Activated T-cell treated with anti-CD3 and anti-CD28 coated beads for 48 hours (primary cell): ENCODE measurements at regions not wholly inside any gene's neighbourhood (a gene's known extent, or its start where the extent isn't known, plus 50 kb on each side); places are given as distances from the start of the nearest gene placed in this dataset.
"Not testable (repeated sequence)": the region's sequence is repeated elsewhere in the genome, so short reads cannot be mapped to it uniquely, and the experiment has no call there.

Experiments used
- DNase-seq: peaks from one replicate; pipeline ENCODE4 v3.0.0-alpha.2; 2020; ENCODE audit warnings: low read depth

DNA sequence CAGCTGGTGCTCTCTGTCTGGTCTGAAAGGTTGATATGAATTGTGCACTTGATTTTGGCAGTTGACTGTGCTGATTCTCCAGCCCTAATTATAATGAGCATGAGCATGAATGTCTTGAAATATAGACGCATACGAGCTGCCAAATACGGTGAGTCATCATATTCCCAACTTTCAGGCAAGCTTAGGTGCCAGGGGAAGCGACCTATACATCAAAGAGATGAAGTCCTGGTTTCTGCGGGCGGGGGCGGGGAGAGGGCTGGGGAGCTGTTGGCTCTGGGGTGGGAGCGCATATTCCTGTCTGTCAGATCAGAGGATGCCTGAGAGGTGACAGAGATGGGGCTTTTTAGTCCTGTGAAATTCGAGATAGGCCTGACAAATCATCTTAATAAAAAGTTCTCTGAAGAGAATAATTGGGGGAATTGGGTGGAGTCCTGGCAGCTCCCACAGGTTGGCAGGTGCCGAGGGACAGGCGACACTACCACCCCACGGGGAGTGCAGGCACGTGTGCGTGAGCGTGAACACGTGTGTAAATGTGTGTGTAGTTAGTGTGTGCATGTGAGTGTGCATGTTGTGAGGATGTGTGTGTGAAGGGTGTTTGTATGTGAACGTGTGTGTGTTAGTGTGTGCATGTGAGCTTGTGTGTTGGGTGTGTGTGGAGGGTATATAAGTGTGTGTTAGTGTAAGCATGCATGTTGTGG, 865.3 kb downstream of the TBC1D22A start:
- no peak for DNase-seq

DNA sequence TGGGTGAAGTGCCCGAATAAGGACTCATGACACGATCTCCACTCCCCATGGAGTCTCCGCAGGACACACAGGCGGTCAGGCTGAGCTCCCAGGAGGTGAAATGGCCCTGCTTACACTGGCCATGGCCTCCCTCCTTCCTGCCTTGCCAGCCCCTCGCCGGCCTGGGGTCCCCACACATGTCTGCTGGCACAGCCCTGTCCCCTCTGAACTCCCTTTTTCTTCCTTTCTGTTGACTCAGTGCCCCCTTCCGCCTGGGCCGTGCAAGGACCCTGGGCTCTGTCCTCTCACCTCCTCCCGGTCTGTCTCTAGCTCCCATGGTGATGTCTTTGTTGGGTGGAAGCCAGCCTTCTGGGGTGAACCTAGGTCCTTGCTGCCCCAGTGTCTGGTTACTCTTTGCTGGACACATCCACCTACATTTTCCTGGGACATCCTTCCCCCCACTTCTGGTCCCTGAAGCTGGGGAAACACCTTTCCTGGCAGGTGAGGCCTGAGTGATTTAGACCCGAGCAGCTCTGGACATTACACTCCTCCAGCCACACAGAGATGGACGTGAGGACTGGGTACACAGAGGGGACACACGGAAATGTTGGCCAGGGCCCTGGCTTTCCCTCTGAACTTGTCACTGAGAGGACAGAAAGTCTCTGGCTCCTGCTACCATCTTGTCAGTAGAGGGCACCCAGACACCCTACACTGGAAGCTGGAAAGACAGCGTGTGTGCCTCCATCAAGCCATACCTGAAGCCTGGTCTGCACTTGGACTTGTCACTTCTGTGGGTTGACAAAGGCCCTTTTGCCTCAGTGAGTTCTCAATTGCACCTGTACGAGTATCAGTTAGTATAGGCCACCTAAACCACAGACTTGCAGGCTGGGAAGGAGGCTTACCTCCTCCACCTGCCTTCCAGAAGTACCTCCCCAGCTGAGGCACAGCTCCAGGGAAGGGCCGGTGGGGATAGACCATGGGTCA, 864.3 kb downstream of the TBC1D22A start:
- no peak for DNase-seq

DNA sequence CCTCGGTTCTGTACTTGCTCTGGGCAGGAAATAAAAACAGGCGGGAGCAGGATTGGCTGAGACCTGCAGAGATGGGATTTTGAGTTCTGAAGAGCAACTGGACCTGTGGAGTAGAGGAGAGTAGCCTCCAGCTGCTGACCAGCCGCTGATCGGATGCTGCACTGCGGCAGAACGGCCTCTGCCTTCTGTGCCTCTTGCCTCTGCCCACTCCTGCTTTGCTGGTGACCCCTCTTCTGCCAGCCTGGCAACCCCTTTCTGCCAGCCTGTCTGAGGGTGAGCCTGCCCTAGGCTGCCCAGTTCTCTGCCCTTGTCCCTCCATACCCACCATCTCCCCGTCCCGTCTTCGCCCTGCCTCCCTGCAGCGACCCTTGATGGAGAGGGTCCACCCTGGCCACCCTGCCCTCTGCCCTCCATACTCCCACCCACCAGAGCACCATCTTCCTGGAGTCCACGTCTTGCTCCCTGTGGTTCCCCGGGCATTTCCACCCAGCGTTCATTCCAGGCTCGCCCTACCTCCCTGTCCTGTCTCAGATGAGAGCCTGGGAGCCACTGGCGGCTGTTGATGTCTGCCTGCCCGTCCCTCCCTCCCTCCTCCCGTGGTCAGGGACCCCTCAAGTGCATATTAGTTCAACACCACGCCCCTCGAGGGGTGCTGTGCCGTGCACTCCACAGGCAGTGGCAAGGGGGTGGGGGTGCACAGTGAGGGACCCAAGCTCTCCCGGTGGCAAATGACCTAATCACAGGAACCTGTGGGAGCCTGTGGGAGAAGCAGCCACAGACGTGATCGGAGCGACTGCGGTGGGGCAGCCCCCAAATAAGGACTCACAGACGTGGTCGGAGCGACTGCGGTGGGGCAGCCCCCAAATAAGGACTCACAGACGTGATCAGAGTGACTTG, 863.3 kb downstream of the TBC1D22A start:
- no peak for DNase-seq

- DNase-seq, result no peak
Observed at GRCh38 chr22:47625013-47625385, 862.5 kb downstream of the TBC1D22A start.

- no peak for DNase-seq
Observed at GRCh38 chr22:47624252-47625012, 862.0 kb downstream of the TBC1D22A start.

GRCh38 chr22:47623763-47624148, 861.3 kb downstream of the TBC1D22A start:
- DNase-seq, result no peak

- no peak for DNase-seq
Observed at GRCh38 chr22:47623066-47623762, 860.8 kb downstream of the TBC1D22A start.

DNA sequence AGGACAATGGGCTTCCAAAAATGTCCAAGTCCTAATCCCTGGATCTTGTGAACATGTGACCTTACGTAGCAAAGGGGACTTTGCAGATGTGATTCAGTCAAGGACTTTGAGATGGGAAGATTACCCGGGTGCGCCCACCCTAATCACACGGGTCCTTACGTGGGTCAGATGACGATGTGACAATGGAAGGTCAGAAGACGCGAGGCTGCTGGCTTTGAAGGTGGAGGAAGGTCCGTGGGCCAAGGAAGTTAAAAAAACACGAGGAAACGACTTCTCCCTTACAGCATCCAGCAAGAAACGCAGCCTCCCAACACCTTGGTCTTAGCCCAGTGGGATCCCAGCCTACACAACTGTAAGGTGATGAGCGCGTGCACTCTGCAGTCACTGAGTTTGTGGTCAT, 860.1 kb downstream of the TBC1D22A start:
- DNase-seq, result no peak

DNA sequence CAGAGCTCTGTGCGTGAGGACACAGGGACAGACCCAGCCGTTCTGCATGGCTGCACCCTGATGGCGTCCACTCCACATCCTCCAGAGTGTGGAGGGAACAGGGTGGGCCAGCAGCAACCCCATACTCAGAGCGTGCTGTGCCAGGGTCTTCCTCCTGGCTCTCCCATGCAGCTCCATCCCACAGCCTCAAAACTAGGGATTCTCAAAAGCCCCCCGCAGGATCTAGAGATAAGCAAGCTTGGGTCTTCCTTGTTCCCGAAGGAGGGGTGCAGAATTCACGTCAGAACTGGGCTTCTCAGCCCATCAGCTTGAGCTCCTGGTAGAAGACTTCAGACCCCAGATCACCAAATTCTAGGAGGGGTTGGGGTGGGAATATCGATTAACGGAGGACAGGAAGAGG, 858.8 kb downstream of the TBC1D22A start:
- no peak for DNase-seq

DNA sequence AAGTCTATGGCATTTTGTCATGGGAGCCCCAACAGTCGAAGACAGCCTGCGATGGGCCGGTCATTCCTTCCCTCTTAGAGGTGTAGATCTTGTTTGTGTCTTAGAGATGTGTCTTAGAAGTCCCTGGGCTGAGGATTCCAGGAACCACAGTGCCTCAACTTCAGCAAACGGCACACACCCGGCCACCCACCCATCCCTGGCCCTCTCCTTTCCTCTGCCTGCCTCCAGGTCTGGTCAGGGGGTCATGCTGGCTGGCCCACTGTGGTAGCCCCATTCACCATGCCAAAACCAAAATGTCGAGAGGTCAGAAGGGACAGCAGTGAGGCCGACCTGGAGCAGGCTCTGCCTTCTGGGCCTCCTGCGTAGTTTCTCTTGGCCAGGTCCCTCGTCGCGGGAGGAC, 857.9 kb downstream of the TBC1D22A start:
- DNase-seq, result no peak

- DNase-seq, result no peak
Observed at GRCh38 chr22:47619631-47620030, 857.2 kb downstream of the TBC1D22A start.

DNA sequence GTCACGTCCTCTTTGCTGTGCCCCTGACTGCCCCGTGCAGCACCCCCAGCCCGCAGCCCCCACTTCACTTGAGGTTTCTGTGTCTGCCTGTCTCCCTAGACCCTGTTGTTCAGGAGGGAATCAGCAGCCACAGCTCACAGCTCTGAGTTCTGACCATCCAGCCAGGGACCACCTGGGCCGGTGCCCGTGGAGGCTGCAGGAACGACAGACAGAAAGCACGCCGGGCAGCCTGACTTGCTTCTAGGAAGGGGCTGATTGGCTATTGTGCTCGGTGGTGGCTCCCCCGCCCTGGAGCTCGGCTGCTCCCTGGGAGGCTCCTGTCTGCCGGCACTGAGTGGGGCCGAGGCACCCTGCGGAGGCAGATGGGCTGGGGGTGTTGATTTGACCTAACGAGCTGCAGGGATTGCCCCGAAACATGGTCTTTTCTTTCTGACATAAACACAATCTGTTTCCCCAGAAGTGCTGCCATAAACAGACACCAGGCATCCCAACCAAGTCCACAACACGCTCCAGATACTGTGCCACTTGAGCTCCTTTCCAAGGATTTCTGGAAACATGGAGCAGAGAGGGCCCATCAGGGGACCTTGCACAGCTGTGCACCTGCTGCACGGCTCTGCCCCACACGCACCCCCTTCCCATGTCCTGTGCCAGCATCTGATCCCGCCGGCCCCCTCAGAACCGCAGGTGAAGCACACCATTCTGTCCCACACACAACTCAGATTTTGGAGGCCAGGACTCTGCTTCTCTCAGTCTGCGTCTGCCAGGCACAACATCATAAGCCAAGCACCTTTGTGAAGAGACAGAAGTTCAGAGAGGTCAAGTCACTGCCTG, 855.9 kb downstream of the TBC1D22A start:
- DNase-seq, result no peak

DNA sequence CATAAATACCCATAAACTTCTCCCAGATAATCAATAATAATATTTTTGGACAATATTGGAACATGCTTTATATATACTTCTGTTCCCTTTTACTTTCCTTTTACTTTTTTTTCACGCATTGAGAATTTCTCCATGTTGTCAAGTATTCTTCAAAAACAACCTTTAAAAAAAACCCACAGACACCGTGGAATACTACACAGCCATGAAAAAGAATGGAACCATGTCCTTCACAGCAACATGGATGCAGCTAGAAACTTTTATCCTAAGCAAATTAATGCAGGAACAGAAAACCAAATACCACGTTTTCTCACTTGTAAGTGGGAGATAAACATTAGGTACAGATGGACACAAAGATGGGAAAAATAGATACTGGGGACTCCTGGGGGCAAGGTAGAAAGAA, 854.7 kb downstream of the TBC1D22A start:
- no peak for DNase-seq

DNA sequence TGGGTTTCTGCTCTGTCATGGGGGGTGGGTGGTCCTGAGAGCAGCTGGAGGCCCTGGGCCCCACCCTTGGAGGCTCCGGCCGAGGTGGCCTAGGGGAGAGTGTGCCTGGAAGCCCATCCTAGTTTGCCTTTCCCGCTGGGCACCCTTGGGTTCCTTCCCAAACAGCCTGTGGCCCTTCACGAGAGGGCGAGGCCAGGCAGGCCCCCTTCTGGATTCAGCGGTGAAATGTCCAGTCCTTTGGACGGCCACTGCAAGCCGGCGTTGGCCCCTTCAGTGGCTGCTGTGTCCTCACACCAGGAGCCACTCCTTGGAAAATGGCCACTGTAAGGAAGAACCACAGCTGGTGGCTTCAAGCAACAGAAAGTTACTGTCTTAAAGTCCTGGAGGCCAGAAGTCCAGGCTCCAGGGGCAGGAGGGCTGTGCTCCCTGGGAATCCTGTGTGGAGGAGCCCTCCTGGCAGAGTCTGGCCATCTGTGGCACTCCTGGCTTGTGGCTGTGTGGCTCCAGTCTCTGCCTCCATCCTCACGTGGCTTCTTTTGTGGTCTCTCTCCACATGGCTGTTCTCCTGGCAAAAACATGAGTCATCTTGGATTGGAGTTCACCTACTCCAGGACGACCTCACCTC, 854.1 kb downstream of the TBC1D22A start:
- DNase-seq, result no peak

GRCh38 chr22:47615051-47615450, 852.6 kb downstream of the TBC1D22A start:
- DNase-seq, result no peak

- DNase-seq, result no peak
Observed at GRCh38 chr22:47613606-47614350, 851.3 kb downstream of the TBC1D22A start.

DNA sequence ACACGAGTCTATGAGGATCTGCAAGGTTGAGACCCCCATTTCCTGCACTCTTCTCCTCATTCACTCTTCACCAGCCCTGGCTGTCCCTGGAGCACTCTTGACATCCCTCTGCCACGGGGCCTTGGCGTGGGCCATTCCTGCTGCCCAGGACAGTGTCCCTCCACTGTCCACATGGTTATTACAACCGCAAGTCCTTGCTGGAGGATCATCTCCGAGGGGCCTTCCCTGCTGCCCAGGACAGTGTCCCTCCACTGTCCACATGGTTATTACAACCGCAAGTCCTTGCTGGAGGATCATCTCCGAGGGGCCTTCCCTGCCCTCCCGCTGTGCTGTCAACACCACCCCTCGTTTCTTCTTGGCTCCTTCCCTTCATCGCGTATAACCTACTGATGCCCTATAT, 850.7 kb downstream of the TBC1D22A start:
- not testable (repeated sequence) for DNase-seq

GRCh38 chr22:47612311-47612910, 850.0 kb downstream of the TBC1D22A start:
- DNase-seq, result no peak
